ENCODE measurements at regions not wholly inside any gene's neighbourhood (a gene's known extent, or its start where the extent isn't known, plus 50 kb on each side); places are given as distances from the start of the nearest gene placed in this dataset.

- TF ChIP-seq CTCF (IDR thresholded peaks at IDR 0.05) (no peak), ATF1 (CRISPR knock-in tag; IDR thresholded peaks at IDR 0.05) (no peak), SP1 (CRISPR knock-in tag; conservative IDR thresholded peaks at IDR 0.05) (no peak), ATF2 (CRISPR knock-in tag; IDR thresholded peaks at IDR 0.05; ENCODE audit: borderline replicate concordance, low read depth) (no peak), ZBTB21 (CRISPR knock-in tag; IDR thresholded peaks at IDR 0.05; ENCODE audit: borderline replicate concordance) (no peak), ZNF232 (CRISPR knock-in tag; IDR thresholded peaks at IDR 0.05) (no peak), IRF2 (CRISPR knock-in tag; IDR thresholded peaks at IDR 0.05; ENCODE audit: borderline replicate concordance, low read depth) (no peak), CREM (CRISPR knock-in tag; IDR thresholded peaks at IDR 0.05) (no peak), ZNF281 (CRISPR knock-in tag; IDR thresholded peaks at IDR 0.05) (no peak)
Measured at GRCh38 chr14:34266344-34266743, 195.7 kb downstream of the SPTSSA start.
